K562 (cell line): ENCODE measurements at regions not wholly inside any gene's neighbourhood (a gene's known extent, or its start where the extent isn't known, plus 50 kb on each side); places are given as distances from the start of the nearest gene placed in this dataset.

Experiments used
- MCM5 ChIP-seq: fragments of 450-650 bp; IDR thresholded peaks from 2 replicates; pipeline ENCODE4 v1.6.1; 2016; ENCODE audit warnings: low read depth
- POLR3G ChIP-seq: IDR thresholded peaks from 2 replicates; pipeline ENCODE4 v1.6.1; 2011; ENCODE audit not compliant: insufficient read length, insufficient replicate concordance; ENCODE audit errors: extremely low read depth
- RFX1 ChIP-seq: fragments of 450-650 bp; IDR thresholded peaks from 2 replicates; pipeline ENCODE4 v1.6.1; 2016; ENCODE audit warnings: mild to moderate bottlenecking, moderate library complexity
- TF ChIP-seq, protein P1 (sequence below), 2 experiments: fragments of 450-650 bp; formaldehyde crosslinking in 1 of 2; IDR thresholded peaks; 2 replicates each; pipeline versions ENCODE4 v1.4.0 to v1.6.1; 2014 to 2020; ENCODE audit warnings: mild to moderate bottlenecking in 2 of 2, borderline replicate concordance in 1 of 2, low read depth in 1 of 2
- TF ChIP-seq, protein P2 (sequence below): fragments of 450-650 bp; formaldehyde crosslinking; conservative IDR thresholded peaks from 2 replicates; pipeline ENCODE4 v1.4.0; 2022; ENCODE audit warnings: mild to moderate bottlenecking, missing genetic modification characterization

GRCh38 chr11:29361369-29361768, 655.5 kb downstream of the KCNA4 start (continued):
- TF ChIP-seq, protein P1, sequence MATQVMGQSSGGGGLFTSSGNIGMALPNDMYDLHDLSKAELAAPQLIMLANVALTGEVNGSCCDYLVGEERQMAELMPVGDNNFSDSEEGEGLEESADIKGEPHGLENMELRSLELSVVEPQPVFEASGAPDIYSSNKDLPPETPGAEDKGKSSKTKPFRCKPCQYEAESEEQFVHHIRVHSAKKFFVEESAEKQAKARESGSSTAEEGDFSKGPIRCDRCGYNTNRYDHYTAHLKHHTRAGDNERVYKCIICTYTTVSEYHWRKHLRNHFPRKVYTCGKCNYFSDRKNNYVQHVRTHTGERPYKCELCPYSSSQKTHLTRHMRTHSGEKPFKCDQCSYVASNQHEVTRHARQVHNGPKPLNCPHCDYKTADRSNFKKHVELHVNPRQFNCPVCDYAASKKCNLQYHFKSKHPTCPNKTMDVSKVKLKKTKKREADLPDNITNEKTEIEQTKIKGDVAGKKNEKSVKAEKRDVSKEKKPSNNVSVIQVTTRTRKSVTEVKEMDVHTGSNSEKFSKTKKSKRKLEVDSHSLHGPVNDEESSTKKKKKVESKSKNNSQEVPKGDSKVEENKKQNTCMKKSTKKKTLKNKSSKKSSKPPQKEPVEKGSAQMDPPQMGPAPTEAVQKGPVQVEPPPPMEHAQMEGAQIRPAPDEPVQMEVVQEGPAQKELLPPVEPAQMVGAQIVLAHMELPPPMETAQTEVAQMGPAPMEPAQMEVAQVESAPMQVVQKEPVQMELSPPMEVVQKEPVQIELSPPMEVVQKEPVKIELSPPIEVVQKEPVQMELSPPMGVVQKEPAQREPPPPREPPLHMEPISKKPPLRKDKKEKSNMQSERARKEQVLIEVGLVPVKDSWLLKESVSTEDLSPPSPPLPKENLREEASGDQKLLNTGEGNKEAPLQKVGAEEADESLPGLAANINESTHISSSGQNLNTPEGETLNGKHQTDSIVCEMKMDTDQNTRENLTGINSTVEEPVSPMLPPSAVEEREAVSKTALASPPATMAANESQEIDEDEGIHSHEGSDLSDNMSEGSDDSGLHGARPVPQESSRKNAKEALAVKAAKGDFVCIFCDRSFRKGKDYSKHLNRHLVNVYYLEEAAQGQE (IDR thresholded peaks at IDR 0.05; ENCODE audit: borderline replicate concordance) = no peak
- TF ChIP-seq, protein P1 (CRISPR knock-in tag; IDR thresholded peaks at IDR 0.05; ENCODE audit: low read depth) = no peak
- TF ChIP-seq, protein P2, sequence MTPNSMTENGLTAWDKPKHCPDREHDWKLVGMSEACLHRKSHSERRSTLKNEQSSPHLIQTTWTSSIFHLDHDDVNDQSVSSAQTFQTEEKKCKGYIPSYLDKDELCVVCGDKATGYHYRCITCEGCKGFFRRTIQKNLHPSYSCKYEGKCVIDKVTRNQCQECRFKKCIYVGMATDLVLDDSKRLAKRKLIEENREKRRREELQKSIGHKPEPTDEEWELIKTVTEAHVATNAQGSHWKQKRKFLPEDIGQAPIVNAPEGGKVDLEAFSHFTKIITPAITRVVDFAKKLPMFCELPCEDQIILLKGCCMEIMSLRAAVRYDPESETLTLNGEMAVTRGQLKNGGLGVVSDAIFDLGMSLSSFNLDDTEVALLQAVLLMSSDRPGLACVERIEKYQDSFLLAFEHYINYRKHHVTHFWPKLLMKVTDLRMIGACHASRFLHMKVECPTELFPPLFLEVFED = no peak
- TF ChIP-seq MCM5 (no peak), RFX1 (no peak), POLR3G (no peak)
